ENCODE measurements at regions not wholly inside any gene's neighbourhood (a gene's known extent, or its start where the extent isn't known, plus 50 kb on each side); places are given as distances from the start of the nearest gene placed in this dataset.
"Not testable (repeated sequence)": the region's sequence is repeated elsewhere in the genome, so short reads cannot be mapped to it uniquely, and the experiment has no call there.

- Histone ChIP-seq H3K36me3 (ENCODE audit: control insufficient read depth in 2 of 2, insufficient read depth in 2 of 2, low read length in 2 of 2) (no peaks in the 10 kb centered on the region), H3K9ac (ENCODE audit: low read length in 2 of 2) (no peak overlapping the region), H3K4me3 (ENCODE audit: low read length in 2 of 2) (no peak overlapping the region), H3K4me1 (ENCODE audit: control insufficient read depth, insufficient read depth, low read length) (no peaks in the 10 kb centered on the region), H3K27ac (ENCODE audit: low read length) (no peak overlapping the region), H3K9me3 (ENCODE audit: control insufficient read depth in 2 of 2, low read length in 2 of 2) (no peaks in the 10 kb centered on the region), H3K27me3 (ENCODE audit: control insufficient read depth in 1 of 2, insufficient read depth in 2 of 2, low read length in 2 of 2) (no peaks in the 10 kb centered on the region)
These were observed 788.4 kb upstream of the SOX11 start for GRCh38 chr2:4903656-4904348.

- H3K27me3 ChIP-seq (ENCODE audit: control insufficient read depth in 1 of 2, insufficient read depth in 2 of 2, low read length in 2 of 2) = no peaks in the 10 kb centered on the region
- no peaks in the 10 kb centered on the region for H3K4me1 ChIP-seq (ENCODE audit: control insufficient read depth, insufficient read depth, low read length)
- no peak overlapping the region for H3K9ac ChIP-seq (ENCODE audit: low read length in 2 of 2)
- no peaks in the 10 kb centered on the region for H3K9me3 ChIP-seq (ENCODE audit: control insufficient read depth in 2 of 2, low read length in 2 of 2)
- H3K27ac ChIP-seq (ENCODE audit: low read length) = no peak overlapping the region
- H3K4me3 ChIP-seq (ENCODE audit: low read length in 2 of 2) = no peak overlapping the region
- no peaks in the 10 kb centered on the region for H3K36me3 ChIP-seq (ENCODE audit: control insufficient read depth in 2 of 2, insufficient read depth in 2 of 2, low read length in 2 of 2)
These were observed 783.7 kb upstream of the SOX11 start for GRCh38 chr2:4908461-4908860.

- H3K4me1 ChIP-seq (ENCODE audit: control insufficient read depth, insufficient read depth, low read length) = no peaks in the 10 kb centered on the region
- no peaks in the 10 kb centered on the region for H3K27me3 ChIP-seq (ENCODE audit: control insufficient read depth in 1 of 2, insufficient read depth in 2 of 2, low read length in 2 of 2)
- no peaks in the 10 kb centered on the region for H3K9me3 ChIP-seq (ENCODE audit: control insufficient read depth in 2 of 2, low read length in 2 of 2)
- no peak overlapping the region for H3K9ac ChIP-seq (ENCODE audit: low read length in 2 of 2)
- H3K36me3 ChIP-seq (ENCODE audit: control insufficient read depth in 2 of 2, insufficient read depth in 2 of 2, low read length in 2 of 2) = no peaks in the 10 kb centered on the region
- no peak overlapping the region for H3K4me3 ChIP-seq (ENCODE audit: low read length in 2 of 2)
- no peak overlapping the region for H3K27ac ChIP-seq (ENCODE audit: low read length)
These were observed 782.7 kb upstream of the SOX11 start for GRCh38 chr2:4909346-4910009.

DNA sequence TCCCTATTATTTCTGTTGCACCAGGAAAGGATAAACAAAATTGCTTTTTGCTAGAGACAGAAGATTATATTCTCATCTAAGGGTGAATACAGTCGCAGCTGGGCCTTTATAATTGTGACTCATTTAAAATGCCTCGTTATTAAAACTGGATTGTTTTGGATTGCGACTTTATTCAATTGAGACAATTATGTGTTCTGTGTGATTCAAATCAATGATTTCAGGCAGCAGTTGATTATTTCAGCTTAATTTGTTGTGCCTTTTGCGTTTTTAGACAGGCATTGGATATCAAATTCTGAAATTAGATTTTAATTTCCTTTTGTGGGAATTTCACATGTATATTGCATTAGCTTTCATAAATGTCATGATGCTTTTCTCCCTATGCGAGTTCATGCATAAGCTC lies 778.1 kb upstream of the SOX11 start:
- H3K4me3 ChIP-seq (ENCODE audit: low read length in 2 of 2) = no peak overlapping the region
- H3K9ac ChIP-seq (ENCODE audit: low read length in 2 of 2) = no peak overlapping the region
- no peaks in the 10 kb centered on the region for H3K4me1 ChIP-seq (ENCODE audit: control insufficient read depth, insufficient read depth, low read length)
- H3K27ac ChIP-seq (ENCODE audit: low read length) = no peak overlapping the region
- no peaks in the 10 kb centered on the region for H3K36me3 ChIP-seq (ENCODE audit: control insufficient read depth in 2 of 2, insufficient read depth in 2 of 2, low read length in 2 of 2)
- H3K9me3 ChIP-seq (ENCODE audit: control insufficient read depth in 2 of 2, low read length in 2 of 2) = no peaks in the 10 kb centered on the region
- H3K27me3 ChIP-seq (ENCODE audit: control insufficient read depth in 1 of 2, insufficient read depth in 2 of 2, low read length in 2 of 2) = no peaks in the 10 kb centered on the region

GRCh38 chr2:4914551-4914950 lies 777.6 kb upstream of the SOX11 start:
- H3K27me3 ChIP-seq (ENCODE audit: control insufficient read depth in 1 of 2, insufficient read depth in 2 of 2, low read length in 2 of 2) = no peaks in the 10 kb centered on the region
- no peaks in the 10 kb centered on the region for H3K4me1 ChIP-seq (ENCODE audit: control insufficient read depth, insufficient read depth, low read length)
- no peak overlapping the region for H3K27ac ChIP-seq (ENCODE audit: low read length)
- no peak overlapping the region for H3K9ac ChIP-seq (ENCODE audit: low read length in 2 of 2)
- H3K36me3 ChIP-seq (ENCODE audit: control insufficient read depth in 2 of 2, insufficient read depth in 2 of 2, low read length in 2 of 2) = no peaks in the 10 kb centered on the region
- no peak overlapping the region for H3K4me3 ChIP-seq (ENCODE audit: low read length in 2 of 2)
- no peaks in the 10 kb centered on the region for H3K9me3 ChIP-seq (ENCODE audit: control insufficient read depth in 2 of 2, low read length in 2 of 2)

- Histone ChIP-seq H3K27me3 (ENCODE audit: control insufficient read depth in 1 of 2, insufficient read depth in 2 of 2, low read length in 2 of 2) (no peaks in the 10 kb centered on the region), H3K9me3 (ENCODE audit: control insufficient read depth in 2 of 2, low read length in 2 of 2) (no peaks in the 10 kb centered on the region), H3K36me3 (ENCODE audit: control insufficient read depth in 2 of 2, insufficient read depth in 2 of 2, low read length in 2 of 2) (no peaks in the 10 kb centered on the region), H3K4me3 (ENCODE audit: low read length in 2 of 2) (no peak overlapping the region), H3K27ac (ENCODE audit: low read length) (no peak overlapping the region), H3K4me1 (ENCODE audit: control insufficient read depth, insufficient read depth, low read length) (no peaks in the 10 kb centered on the region), H3K9ac (ENCODE audit: low read length in 2 of 2) (no peak overlapping the region)
These were observed 776.8 kb upstream of the SOX11 start for GRCh38 chr2:4915357-4915756.

DNA sequence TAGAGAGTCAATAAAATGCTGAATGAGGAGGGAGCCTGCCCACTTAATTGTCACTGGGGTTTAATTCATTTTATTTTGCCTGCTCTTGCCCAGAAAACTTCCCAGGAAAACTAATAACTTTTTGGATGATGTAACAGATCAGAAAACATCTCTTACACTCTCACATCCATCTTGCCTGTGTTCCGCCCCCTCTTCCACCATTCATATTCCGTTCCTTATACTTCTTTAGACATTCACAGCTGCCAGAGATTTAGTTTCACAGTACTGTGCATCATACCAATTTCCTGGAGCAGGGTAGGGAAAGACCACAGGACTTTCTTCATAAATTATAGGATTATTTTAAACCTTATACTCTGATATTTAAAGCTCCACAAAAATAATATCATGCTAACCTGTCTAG lies 776.1 kb upstream of the SOX11 start:
- Histone ChIP-seq H3K27me3 (ENCODE audit: control insufficient read depth in 1 of 2, insufficient read depth in 2 of 2, low read length in 2 of 2) (no peaks in the 10 kb centered on the region), H3K9me3 (ENCODE audit: control insufficient read depth in 2 of 2, low read length in 2 of 2) (no peaks in the 10 kb centered on the region), H3K9ac (ENCODE audit: low read length in 2 of 2) (no peak overlapping the region), H3K4me1 (ENCODE audit: control insufficient read depth, insufficient read depth, low read length) (no peaks in the 10 kb centered on the region), H3K27ac (ENCODE audit: low read length) (no peak overlapping the region), H3K36me3 (ENCODE audit: control insufficient read depth in 2 of 2, insufficient read depth in 2 of 2, low read length in 2 of 2) (no peaks in the 10 kb centered on the region), H3K4me3 (ENCODE audit: low read length in 2 of 2) (no peak overlapping the region)

DNA sequence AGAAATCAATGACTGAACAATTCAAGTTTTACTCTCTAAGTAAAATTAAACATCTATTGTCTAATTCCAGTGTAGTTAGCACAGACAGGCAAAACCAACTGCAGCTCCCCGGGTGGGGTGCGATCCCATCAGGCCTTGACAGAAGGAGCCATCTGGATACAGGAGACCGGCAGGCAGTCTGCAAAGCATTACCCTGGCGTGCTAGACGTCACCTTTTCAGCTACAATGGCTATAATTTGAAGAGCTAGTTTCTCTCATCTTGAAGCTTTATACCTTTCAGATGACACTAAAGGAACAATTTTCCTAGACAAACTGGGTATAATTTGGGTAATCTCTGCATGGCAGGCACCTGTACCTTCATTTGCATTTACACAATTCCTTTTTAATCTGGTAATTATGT lies 761.5 kb upstream of the SOX11 start:
- Histone ChIP-seq H3K27me3 (ENCODE audit: control insufficient read depth in 1 of 2, insufficient read depth in 2 of 2, low read length in 2 of 2) (no peaks in the 10 kb centered on the region), H3K4me3 (ENCODE audit: low read length in 2 of 2) (no peak overlapping the region), H3K9ac (ENCODE audit: low read length in 2 of 2) (no peak overlapping the region), H3K27ac (ENCODE audit: low read length) (no peak overlapping the region), H3K9me3 (ENCODE audit: control insufficient read depth in 2 of 2, low read length in 2 of 2) (no peaks in the 10 kb centered on the region), H3K36me3 (ENCODE audit: control insufficient read depth in 2 of 2, insufficient read depth in 2 of 2, low read length in 2 of 2) (no peaks in the 10 kb centered on the region), H3K4me1 (ENCODE audit: control insufficient read depth, insufficient read depth, low read length) (no peaks in the 10 kb centered on the region)

DNA sequence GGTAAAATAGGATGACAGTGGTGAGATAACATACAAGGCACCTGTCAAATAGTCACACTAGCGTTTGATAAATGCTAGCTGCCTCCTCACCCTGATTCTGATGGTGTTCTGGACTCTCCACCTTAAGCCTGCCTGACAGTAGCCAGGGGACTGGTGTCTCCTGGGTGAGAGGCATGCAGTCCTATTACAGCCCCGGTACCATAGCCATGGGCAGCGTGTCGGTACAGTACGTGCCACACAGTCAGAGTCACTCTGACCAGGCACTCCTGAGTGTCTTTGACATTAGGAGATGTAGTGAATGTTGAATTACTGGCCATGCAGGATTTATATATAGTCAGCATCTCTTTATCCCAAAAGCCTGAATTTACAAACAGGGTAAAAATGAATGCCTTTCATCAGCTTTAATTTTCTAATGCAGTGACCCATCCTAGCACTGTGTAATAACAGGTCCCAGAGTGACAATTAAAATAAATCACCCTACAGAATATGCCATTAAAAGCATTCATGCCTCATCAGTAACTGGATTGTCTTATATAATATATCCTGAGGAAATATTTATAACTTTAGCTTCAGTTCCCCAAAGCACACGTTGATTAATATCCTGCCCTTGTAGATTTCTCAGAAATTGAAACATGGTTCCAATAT lies 760.3 kb upstream of the SOX11 start:
- no peak overlapping the region for H3K9ac ChIP-seq (ENCODE audit: low read length in 2 of 2)
- no peak overlapping the region for H3K27ac ChIP-seq (ENCODE audit: low read length)
- H3K4me3 ChIP-seq (ENCODE audit: low read length in 2 of 2) = no peak overlapping the region
- H3K4me1 ChIP-seq (ENCODE audit: control insufficient read depth, insufficient read depth, low read length) = no peaks in the 10 kb centered on the region
- no peaks in the 10 kb centered on the region for H3K36me3 ChIP-seq (ENCODE audit: control insufficient read depth in 2 of 2, insufficient read depth in 2 of 2, low read length in 2 of 2)
- H3K9me3 ChIP-seq (ENCODE audit: control insufficient read depth in 2 of 2, low read length in 2 of 2) = no peaks in the 10 kb centered on the region
- no peaks in the 10 kb centered on the region for H3K27me3 ChIP-seq (ENCODE audit: control insufficient read depth in 1 of 2, insufficient read depth in 2 of 2, low read length in 2 of 2)

- H3K4me1 ChIP-seq (ENCODE audit: control insufficient read depth, insufficient read depth, low read length); H3K9ac ChIP-seq (ENCODE audit: low read length in 2 of 2); H3K27me3 ChIP-seq (ENCODE audit: control insufficient read depth in 1 of 2, insufficient read depth in 2 of 2, low read length in 2 of 2); H3K36me3 ChIP-seq (ENCODE audit: control insufficient read depth in 2 of 2, insufficient read depth in 2 of 2, low read length in 2 of 2); H3K4me3 ChIP-seq (ENCODE audit: low read length in 2 of 2); H3K27ac ChIP-seq (ENCODE audit: low read length); H3K9me3 ChIP-seq (ENCODE audit: control insufficient read depth in 2 of 2, low read length in 2 of 2): not testable (repeated sequence)
These were observed 756.9 kb upstream of the SOX11 start for GRCh38 chr2:4935291-4935690.

DNA sequence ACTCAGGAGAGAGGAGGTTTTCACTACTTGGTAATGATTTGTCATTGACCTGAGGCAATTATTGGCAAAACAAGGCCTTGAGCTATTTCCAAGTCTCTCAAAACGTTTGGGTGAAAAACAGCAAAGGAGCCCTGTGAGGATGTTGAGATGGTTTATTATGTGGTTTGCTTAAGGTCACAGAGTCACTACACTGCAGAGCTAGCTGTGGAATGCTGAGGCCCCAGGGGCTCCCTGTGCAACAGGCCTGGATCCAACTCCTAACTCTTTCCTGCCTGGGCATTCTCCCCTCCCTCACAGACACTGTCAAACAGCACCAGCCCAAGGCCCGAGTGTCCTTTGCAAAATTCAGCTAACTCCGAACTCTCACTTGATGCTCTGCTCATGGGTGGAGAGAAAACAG lies 754.6 kb upstream of the SOX11 start:
- Histone ChIP-seq H3K4me1 (ENCODE audit: control insufficient read depth, insufficient read depth, low read length) (no peaks in the 10 kb centered on the region), H3K4me3 (ENCODE audit: low read length in 2 of 2) (no peak overlapping the region), H3K27me3 (ENCODE audit: control insufficient read depth in 1 of 2, insufficient read depth in 2 of 2, low read length in 2 of 2) (no peaks in the 10 kb centered on the region), H3K9me3 (ENCODE audit: control insufficient read depth in 2 of 2, low read length in 2 of 2) (no peaks in the 10 kb centered on the region), H3K27ac (ENCODE audit: low read length) (no peak overlapping the region), H3K9ac (ENCODE audit: low read length in 2 of 2) (no peak overlapping the region), H3K36me3 (ENCODE audit: control insufficient read depth in 2 of 2, insufficient read depth in 2 of 2, low read length in 2 of 2) (no peaks in the 10 kb centered on the region)
